ENCODE measurements at regions not wholly inside any gene's neighbourhood (a gene's known extent, or its start where the extent isn't known, plus 50 kb on each side); places are given as distances from the start of the nearest gene placed in this dataset.

- Histone ChIP-seq H3K4me2 (no peak overlapping the region), H2AFZ (no peak overlapping the region), H3F3A (replicated peaks; ENCODE audit: low read depth) (no peaks in the 10 kb centered on the region), H3K4me1 (ENCODE audit: insufficient read depth) (no peaks in the 10 kb centered on the region), H4K20me1 (replicated peaks; ENCODE audit: insufficient read depth) (no peaks in the 10 kb centered on the region), H3K79me2 (replicated peaks; ENCODE audit: insufficient read depth) (no peaks in the 10 kb centered on the region), H3K27ac (ENCODE audit: low read depth) (no peak overlapping the region), H3K9me2 (ENCODE audit: insufficient read depth) (no peaks in the 10 kb centered on the region; the same call in 1 of the 2 replicates), H3K27me3 (ENCODE audit: insufficient read depth) (no peaks in the 10 kb centered on the region), H3K36me3 (ENCODE audit: insufficient read depth) (no peaks in the 10 kb centered on the region), H3K4me3 (no peak overlapping the region)
- Mint-ChIP-seq H3K27me3 (ENCODE audit: insufficient read depth, low read depth, poor library complexity) (peaks cover 3% of the 10 kb centered on the region), H3K27ac (no peak overlapping the region), H3K9me3 (peaks cover 26% of the 10 kb centered on the region), H3K4me1 (peaks cover 11% of the 10 kb centered on the region), H3K4me3 (no peak overlapping the region), H3K36me3 (ENCODE audit: low read depth) (peaks cover 20% of the 10 kb centered on the region)
- no peak for ATAC-seq
- DNase-seq (ENCODE audit: low spot score) = no peak
- TF ChIP-seq, protein P1, sequence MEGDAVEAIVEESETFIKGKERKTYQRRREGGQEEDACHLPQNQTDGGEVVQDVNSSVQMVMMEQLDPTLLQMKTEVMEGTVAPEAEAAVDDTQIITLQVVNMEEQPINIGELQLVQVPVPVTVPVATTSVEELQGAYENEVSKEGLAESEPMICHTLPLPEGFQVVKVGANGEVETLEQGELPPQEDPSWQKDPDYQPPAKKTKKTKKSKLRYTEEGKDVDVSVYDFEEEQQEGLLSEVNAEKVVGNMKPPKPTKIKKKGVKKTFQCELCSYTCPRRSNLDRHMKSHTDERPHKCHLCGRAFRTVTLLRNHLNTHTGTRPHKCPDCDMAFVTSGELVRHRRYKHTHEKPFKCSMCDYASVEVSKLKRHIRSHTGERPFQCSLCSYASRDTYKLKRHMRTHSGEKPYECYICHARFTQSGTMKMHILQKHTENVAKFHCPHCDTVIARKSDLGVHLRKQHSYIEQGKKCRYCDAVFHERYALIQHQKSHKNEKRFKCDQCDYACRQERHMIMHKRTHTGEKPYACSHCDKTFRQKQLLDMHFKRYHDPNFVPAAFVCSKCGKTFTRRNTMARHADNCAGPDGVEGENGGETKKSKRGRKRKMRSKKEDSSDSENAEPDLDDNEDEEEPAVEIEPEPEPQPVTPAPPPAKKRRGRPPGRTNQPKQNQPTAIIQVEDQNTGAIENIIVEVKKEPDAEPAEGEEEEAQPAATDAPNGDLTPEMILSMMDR (conservative IDR thresholded peaks at IDR 0.05; ENCODE audit: low read depth in 2 of 2) = no peak
- no peak for TF ChIP-seq CREB1 (CRISPR knock-in tag; IDR thresholded peaks at IDR 0.05; ENCODE audit: low read depth)
- TF ChIP-seq EZH2phosphoT487 (IDR thresholded peaks at IDR 0.05; ENCODE audit: unreplicated experiment) = no peak
- no peak for TF ChIP-seq POLR2AphosphoS5 (IDR thresholded peaks at IDR 0.05; ENCODE audit: low read depth)
Observed at GRCh38 chr3:168155303-168155702, 59.6 kb upstream of the GOLIM4 start.

GRCh38 chr3:168154089-168154488 is 58.4 kb upstream of the GOLIM4 start:
- Histone ChIP-seq H3K36me3 (ENCODE audit: insufficient read depth) (no peaks in the 10 kb centered on the region), H4K20me1 (replicated peaks; ENCODE audit: insufficient read depth) (no peaks in the 10 kb centered on the region), H3K27me3 (ENCODE audit: insufficient read depth) (no peaks in the 10 kb centered on the region), H3K79me2 (replicated peaks; ENCODE audit: insufficient read depth) (no peaks in the 10 kb centered on the region), H2AFZ (no peak overlapping the region), H3K27ac (ENCODE audit: low read depth) (no peak overlapping the region), H3K4me3 (no peak overlapping the region), H3F3A (replicated peaks; ENCODE audit: low read depth) (no peaks in the 10 kb centered on the region), H3K9me2 (ENCODE audit: insufficient read depth) (no peaks in the 10 kb centered on the region; the same call in 1 of the 2 replicates), H3K4me2 (no peak overlapping the region), H3K4me1 (ENCODE audit: insufficient read depth) (no peaks in the 10 kb centered on the region)
- Mint-ChIP-seq H3K4me1 (peaks cover 4% of the 10 kb centered on the region), H3K4me3 (no peak overlapping the region), H3K27me3 (ENCODE audit: insufficient read depth, low read depth, poor library complexity) (no peaks in the 10 kb centered on the region), H3K27ac (no peak overlapping the region), H3K36me3 (ENCODE audit: low read depth) (peaks cover 20% of the 10 kb centered on the region), H3K9me3 (peaks cover 26% of the 10 kb centered on the region)
- DNase-seq (ENCODE audit: low spot score) (no peak), ATAC-seq (no peak)
- TF ChIP-seq ZNF331 (CRISPR knock-in tag; IDR thresholded peaks at IDR 0.05; ENCODE audit: low read depth) (no peak), NANOG (IDR thresholded peaks at IDR 0.05; ENCODE audit: borderline replicate concordance) (no peak), ZNF114 (CRISPR knock-in tag; IDR thresholded peaks at IDR 0.05) (no peak), ETS1 (IDR thresholded peaks at IDR 0.05) (no peak)
- TF ChIP-seq, protein P1 (conservative IDR thresholded peaks at IDR 0.05; ENCODE audit: low read depth in 2 of 2) = no peak

All from GM23338 (cell line).